GM06990 (cell line): ENCODE measurements at regions not wholly inside any gene's neighbourhood (a gene's known extent, or its start where the extent isn't known, plus 50 kb on each side); places are given as distances from the start of the nearest gene placed in this dataset.

Experiments used
- DNase-seq: peaks from one replicate; pipeline ENCODE4 v3.0.0-alpha.2; 2011; ENCODE audit not compliant: insufficient read length; ENCODE audit errors: extremely low read depth
- H3K27me3 ChIP-seq: replicated peaks from 2 replicates; pipeline ENCODE4 v1.6.0; 2011; ENCODE audit warnings: low read length; ENCODE audit not compliant: control insufficient read depth, insufficient read depth
- H3K36me3 ChIP-seq: 2 replicates; pipeline ENCODE4 v1.5.1; 2011; ENCODE audit warnings: low read length; ENCODE audit not compliant: control insufficient read depth, insufficient read depth
- H3K4me3 ChIP-seq: replicated peaks from 2 replicates; pipeline ENCODE4 v1.5.1; 2011; ENCODE audit warnings: low read depth, mild to moderate bottlenecking, control low read depth, low read length
- TF ChIP-seq, protein P1 (sequence below): IDR thresholded peaks from 2 replicates; pipeline ENCODE4 v1.5.1; 2011; ENCODE audit warnings: low read length, control low read depth, mild to moderate bottlenecking, inconsistent platforms; ENCODE audit not compliant: insufficient read depth, poor library complexity, severe bottlenecking

DNA sequence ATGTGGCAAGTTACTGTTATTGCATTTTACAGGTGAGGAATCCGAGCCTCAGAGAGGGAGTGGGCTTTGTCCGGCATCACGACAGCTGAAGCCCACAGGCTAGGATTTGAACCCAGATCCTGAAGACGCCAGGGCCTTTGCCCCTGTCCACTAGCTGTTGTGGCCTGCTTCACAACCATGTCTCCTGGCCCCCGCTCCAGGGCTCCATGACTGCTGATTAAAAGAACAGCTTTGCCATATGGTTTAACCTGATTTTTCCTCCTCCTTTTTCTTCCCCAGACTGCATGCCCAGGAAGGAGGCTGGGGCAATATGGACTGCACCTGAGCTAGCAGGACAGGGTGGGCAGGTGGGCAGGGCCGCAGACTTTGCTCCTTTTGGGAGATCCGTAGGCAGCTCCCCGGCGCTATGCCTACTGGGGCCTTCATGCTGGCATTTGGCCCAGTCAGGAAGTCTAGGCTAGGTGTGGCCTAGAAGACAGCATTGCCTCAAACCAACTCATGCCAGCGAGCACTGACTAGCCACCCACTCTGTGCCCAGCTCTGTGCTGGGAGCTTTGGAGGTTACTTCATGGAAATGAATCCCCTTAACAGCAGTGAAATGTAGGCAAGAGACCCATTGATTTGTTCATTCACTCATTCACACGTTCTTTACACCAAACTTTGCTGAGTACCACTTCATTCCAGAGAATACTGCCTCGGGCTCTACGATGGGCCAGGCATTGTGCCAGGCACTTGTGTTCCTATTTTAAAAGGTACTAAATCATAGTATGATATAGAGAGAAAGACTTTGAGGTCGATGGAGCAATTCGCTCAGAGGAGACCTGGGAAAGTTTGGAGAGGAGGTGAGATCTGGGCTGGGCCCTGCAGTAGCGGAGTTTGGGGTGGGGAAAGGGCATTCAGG lies 94.3 kb upstream of the CPEB4 start:
- Histone ChIP-seq H3K4me3 (no peak overlapping the region), H3K36me3 (no peaks in the 10 kb centered on the region), H3K27me3 (no peaks in the 10 kb centered on the region)
- TF ChIP-seq, protein P1, sequence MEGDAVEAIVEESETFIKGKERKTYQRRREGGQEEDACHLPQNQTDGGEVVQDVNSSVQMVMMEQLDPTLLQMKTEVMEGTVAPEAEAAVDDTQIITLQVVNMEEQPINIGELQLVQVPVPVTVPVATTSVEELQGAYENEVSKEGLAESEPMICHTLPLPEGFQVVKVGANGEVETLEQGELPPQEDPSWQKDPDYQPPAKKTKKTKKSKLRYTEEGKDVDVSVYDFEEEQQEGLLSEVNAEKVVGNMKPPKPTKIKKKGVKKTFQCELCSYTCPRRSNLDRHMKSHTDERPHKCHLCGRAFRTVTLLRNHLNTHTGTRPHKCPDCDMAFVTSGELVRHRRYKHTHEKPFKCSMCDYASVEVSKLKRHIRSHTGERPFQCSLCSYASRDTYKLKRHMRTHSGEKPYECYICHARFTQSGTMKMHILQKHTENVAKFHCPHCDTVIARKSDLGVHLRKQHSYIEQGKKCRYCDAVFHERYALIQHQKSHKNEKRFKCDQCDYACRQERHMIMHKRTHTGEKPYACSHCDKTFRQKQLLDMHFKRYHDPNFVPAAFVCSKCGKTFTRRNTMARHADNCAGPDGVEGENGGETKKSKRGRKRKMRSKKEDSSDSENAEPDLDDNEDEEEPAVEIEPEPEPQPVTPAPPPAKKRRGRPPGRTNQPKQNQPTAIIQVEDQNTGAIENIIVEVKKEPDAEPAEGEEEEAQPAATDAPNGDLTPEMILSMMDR = no peak
- DNase-seq = no peak

DNA sequence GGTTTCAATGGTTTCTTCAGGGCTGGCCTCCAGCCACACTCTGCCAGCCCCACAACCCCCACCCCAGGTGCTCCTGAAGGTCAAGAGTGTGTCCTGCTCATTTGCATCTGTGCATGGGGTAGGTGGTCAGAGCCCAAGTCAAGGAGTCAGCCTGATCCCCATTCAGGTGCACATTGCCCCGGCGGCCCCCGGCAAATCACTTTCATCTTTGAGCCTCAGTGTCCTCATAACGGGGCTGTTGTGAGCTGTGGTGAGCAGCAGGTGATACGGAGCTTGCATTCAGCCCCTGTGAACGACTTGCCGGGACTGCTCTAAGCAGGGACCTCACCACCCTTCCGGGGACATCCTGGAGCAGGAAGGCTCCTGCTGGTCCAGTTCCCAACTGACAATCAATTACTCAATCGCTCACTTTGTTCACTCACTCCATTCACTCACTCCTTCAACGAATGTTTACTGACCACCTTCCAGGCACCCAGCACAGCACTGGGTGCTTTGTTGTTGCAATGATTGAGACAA lies 93.2 kb upstream of the CPEB4 start:
- Histone ChIP-seq H3K36me3 (no peaks in the 10 kb centered on the region), H3K27me3 (no peaks in the 10 kb centered on the region), H3K4me3 (no peak overlapping the region)
- TF ChIP-seq, protein P1 = no peak
- no peak for DNase-seq

DNA sequence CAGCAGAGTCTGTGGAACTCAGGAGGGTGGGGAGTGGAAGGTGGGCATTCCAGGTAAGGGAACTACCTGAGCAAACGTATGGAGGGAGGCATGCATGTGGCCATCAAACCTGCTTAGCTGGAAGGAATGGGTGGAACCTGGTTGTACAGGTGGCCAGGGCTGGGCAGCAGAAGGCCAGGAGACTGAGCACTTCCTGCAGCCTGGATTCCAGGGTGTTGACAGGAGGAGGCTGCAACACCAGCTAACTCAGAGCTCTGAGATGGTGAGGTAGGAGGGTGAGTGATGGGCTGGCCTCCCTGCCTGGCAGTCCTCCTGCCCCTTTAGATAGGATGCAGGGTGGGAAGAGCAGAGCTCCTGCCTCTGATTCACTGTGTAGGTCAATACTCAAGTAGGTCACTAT lies 92.5 kb upstream of the CPEB4 start:
- Histone ChIP-seq H3K36me3 (no peaks in the 10 kb centered on the region), H3K4me3 (no peak overlapping the region), H3K27me3 (no peaks in the 10 kb centered on the region)
- TF ChIP-seq, protein P1 = no peak
- no peak for DNase-seq

DNA sequence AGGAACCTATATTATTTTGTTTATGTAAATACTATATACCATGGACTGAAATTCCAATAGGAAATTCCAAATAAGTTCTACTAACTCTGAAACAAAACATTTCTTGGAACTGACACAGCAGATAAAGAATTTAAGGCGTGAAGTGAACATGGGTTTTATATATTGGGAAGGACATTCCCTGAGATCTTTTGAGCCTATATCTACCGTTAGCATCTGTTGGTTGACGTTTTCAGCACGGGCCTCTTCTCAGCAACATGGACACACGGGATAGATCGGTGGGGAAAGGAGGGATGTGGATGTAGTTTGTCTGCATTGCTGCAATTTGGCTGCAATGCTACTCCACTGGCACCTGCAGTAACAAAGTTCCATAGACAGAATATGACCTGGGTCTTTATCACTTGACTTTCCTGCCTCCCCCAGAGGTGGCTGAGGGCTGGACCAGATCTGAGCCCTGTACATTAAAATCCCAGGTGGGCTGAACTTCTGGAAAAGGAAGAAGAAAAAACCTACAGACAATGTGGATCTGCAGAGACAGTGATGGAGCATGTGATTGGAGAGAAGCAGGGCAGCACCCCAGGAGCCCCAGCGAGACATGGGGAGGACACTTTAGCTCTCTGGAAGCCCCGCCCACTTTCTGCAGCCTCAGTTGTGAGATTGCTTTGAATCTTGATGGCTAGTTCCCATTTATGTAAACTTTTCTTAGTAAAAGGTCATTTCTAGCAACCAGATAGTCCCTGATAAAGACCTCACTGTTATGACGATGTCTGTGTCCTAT lies 91.2 kb upstream of the CPEB4 start:
- Histone ChIP-seq H3K27me3 (no peaks in the 10 kb centered on the region), H3K36me3 (no peaks in the 10 kb centered on the region), H3K4me3 (no peak overlapping the region)
- DNase-seq = no peak
- TF ChIP-seq, protein P1 = no peak

DNA sequence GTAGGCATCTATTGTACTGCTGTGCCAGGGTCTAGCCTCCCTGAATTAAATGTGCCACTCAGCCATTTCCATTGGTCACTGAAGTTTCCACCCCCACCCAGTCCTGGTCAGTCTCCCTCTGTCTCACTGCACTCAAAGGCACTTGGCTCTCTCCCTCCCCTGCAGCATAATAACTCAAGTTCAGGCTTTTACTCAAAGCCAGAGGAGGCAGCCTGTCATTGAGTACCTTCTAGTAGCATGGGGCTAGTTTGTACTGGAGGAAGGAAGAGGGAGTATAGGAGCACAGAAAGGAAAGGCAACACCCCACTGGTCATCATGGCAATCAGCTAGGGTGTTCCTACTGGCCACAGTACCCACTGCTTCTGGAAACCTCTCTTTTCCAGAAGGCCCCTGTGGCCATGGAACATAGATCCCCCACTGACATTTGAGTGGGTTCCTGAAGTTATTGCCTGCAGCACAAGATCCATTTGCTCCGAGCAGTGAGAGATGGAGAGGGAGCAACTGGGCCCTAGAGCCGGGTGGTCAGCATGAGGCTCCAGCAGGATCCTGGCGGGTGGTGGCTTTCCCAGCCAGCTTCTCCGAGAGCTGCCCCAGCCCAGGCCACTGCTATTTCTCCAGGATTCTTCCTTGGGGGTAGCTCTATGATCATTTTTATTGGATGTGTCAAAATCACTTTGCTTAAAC lies 89.9 kb upstream of the CPEB4 start:
- H3K4me3 ChIP-seq = no peak overlapping the region
- TF ChIP-seq, protein P1 = no peak
- no peaks in the 10 kb centered on the region for H3K36me3 ChIP-seq
- DNase-seq = no peak
- H3K27me3 ChIP-seq = no peaks in the 10 kb centered on the region
